ENCODE measurements at regions not wholly inside any gene's neighbourhood (a gene's known extent, or its start where the extent isn't known, plus 50 kb on each side); places are given as distances from the start of the nearest gene placed in this dataset.

DNA sequence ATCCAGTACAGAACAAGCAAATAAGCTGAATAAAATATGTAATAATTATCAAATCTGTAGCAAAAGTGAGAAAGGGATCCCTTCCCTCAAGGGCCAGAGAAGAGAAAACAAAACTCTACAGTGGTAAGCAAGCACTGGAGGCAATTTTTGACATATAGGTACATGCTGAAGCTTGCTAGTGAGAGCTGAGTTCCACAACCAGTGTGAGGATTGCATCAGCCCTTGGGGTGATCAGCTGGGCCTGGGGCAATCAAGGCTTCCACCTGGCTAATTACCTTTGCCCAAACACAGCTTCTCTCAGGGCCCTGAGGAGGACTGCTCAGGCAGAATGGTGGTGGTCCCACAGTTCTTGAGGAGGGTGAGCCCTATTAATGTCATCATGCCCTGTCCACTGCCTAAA, 134.4 kb upstream of the DLX6 start:
- Histone ChIP-seq H3K79me2 (no peaks in the 10 kb centered on the region), H3K36me3 (ENCODE audit: control insufficient read depth, insufficient read depth, low read length) (no peaks in the 10 kb centered on the region), H3K9me3 (ENCODE audit: control insufficient read depth, low read length) (no peaks in the 10 kb centered on the region), H3K4me3 (ENCODE audit: low read depth, low read length) (no peak overlapping the region), H3K27me3 (ENCODE audit: control insufficient read depth, insufficient read depth, low read length) (no peaks in the 10 kb centered on the region), H3K4me1 (no peaks in the 10 kb centered on the region), H3K27ac (no peak overlapping the region), H3K4me2 (ENCODE audit: low read length) (no peak overlapping the region), H2AFZ (no peak overlapping the region), H3K9ac (no peak overlapping the region)
- TF ChIP-seq, protein P1, sequence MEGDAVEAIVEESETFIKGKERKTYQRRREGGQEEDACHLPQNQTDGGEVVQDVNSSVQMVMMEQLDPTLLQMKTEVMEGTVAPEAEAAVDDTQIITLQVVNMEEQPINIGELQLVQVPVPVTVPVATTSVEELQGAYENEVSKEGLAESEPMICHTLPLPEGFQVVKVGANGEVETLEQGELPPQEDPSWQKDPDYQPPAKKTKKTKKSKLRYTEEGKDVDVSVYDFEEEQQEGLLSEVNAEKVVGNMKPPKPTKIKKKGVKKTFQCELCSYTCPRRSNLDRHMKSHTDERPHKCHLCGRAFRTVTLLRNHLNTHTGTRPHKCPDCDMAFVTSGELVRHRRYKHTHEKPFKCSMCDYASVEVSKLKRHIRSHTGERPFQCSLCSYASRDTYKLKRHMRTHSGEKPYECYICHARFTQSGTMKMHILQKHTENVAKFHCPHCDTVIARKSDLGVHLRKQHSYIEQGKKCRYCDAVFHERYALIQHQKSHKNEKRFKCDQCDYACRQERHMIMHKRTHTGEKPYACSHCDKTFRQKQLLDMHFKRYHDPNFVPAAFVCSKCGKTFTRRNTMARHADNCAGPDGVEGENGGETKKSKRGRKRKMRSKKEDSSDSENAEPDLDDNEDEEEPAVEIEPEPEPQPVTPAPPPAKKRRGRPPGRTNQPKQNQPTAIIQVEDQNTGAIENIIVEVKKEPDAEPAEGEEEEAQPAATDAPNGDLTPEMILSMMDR (IDR thresholded peaks at IDR 0.05), result no peak

DNA sequence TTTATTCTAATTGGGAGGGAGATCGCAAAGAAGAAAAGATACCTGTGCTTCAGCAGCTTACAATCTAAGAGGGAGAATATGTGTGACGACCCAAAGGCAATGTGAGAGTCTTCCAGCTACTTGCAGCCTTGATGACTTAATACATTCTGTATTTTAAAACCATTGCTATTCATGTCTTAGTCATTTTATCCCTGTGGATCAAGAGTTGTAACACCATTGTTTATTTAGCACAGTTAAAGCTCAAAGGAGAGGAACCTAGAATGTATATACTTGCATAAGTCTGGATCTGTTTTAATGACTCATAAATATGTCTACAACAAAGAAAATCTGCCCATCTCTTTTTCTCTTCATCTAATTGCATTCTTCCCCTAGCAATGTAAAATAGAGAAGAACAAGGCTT, 117.9 kb upstream of the DLX6 start:
- H3K4me2 ChIP-seq (ENCODE audit: low read length), result no peak overlapping the region
- TF ChIP-seq, protein P1 (IDR thresholded peaks at IDR 0.05), result no peak
- H2AFZ ChIP-seq, result no peak overlapping the region
- H3K4me3 ChIP-seq (ENCODE audit: low read depth, low read length), result no peak overlapping the region
- no peaks in the 10 kb centered on the region for H3K36me3 ChIP-seq (ENCODE audit: control insufficient read depth, insufficient read depth, low read length)
- H3K27ac ChIP-seq, result no peak overlapping the region
- H3K9me3 ChIP-seq (ENCODE audit: control insufficient read depth, low read length), result no peaks in the 10 kb centered on the region
- no peak overlapping the region for H3K9ac ChIP-seq
- no peaks in the 10 kb centered on the region for H3K4me1 ChIP-seq
- H3K79me2 ChIP-seq, result no peaks in the 10 kb centered on the region
- H3K27me3 ChIP-seq (ENCODE audit: control insufficient read depth, insufficient read depth, low read length), result no peaks in the 10 kb centered on the region

DNA sequence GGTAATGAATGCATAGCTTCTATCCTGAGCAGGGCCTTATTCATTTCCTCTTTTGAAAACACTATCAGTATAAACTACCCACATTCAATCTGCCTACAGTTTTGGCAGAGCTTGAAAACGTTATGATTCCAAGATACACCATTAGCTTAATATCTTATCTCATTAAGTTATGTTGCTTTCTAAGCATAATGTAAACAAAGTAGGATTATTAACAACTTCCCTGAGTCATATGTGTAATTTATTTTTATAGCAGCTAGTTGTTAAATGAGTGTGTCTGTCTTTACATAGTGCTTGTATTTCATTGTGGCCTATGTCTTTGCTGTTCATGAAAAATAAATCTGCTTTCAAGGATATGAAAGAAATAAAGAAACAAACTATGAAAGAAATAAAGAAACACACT, 106.2 kb upstream of the DLX6 start:
- no peak overlapping the region for H2AFZ ChIP-seq
- no peaks in the 10 kb centered on the region for H3K79me2 ChIP-seq
- TF ChIP-seq, protein P1 (IDR thresholded peaks at IDR 0.05), result no peak
- H3K9ac ChIP-seq, result no peak overlapping the region
- no peaks in the 10 kb centered on the region for H3K36me3 ChIP-seq (ENCODE audit: control insufficient read depth, insufficient read depth, low read length)
- no peaks in the 10 kb centered on the region for H3K9me3 ChIP-seq (ENCODE audit: control insufficient read depth, low read length)
- H3K27me3 ChIP-seq (ENCODE audit: control insufficient read depth, insufficient read depth, low read length), result no peaks in the 10 kb centered on the region
- H3K4me1 ChIP-seq, result no peaks in the 10 kb centered on the region
- H3K27ac ChIP-seq, result no peak overlapping the region
- H3K4me3 ChIP-seq (ENCODE audit: low read depth, low read length), result no peak overlapping the region
- H3K4me2 ChIP-seq (ENCODE audit: low read length), result no peak overlapping the region

DNA sequence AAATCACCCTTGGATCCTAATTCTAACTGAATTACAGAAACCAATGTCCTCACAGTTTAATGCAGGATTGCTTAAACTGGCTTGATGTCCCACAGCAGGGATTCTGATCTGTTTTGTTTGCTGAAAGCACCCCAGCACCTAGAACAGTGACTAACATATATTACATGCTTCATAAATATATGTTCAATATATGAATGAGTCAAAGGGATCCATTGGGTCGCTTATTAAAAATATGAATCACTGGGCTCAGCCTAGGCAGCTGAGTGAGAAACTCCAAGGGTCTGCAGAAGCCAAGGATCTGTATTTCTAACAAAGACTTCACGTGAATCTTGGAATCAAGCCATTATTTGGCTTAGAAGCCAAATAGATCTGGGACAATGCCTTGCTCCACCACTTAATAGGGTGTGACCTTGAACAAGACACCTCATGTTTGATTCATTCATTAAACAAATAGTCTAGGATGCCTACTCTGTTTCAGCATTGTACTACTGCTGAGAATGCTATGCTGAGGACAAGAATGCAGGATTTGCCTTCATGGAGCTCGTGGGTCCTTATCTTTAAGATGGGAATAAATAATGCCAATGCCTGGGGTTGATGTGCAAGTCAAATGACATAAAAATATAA, 103.4 kb upstream of the DLX6 start:
- H3K27me3 ChIP-seq (ENCODE audit: control insufficient read depth, insufficient read depth, low read length), result no peaks in the 10 kb centered on the region
- TF ChIP-seq, protein P1 (IDR thresholded peaks at IDR 0.05), result no peak
- no peak overlapping the region for H3K4me3 ChIP-seq (ENCODE audit: low read depth, low read length)
- no peak overlapping the region for H3K9ac ChIP-seq
- H3K36me3 ChIP-seq (ENCODE audit: control insufficient read depth, insufficient read depth, low read length), result no peaks in the 10 kb centered on the region
- no peaks in the 10 kb centered on the region for H3K79me2 ChIP-seq
- H3K4me2 ChIP-seq (ENCODE audit: low read length), result no peak overlapping the region
- H3K9me3 ChIP-seq (ENCODE audit: control insufficient read depth, low read length), result no peaks in the 10 kb centered on the region
- H2AFZ ChIP-seq, result no peak overlapping the region
- H3K4me1 ChIP-seq, result no peaks in the 10 kb centered on the region
- no peak overlapping the region for H3K27ac ChIP-seq

DNA sequence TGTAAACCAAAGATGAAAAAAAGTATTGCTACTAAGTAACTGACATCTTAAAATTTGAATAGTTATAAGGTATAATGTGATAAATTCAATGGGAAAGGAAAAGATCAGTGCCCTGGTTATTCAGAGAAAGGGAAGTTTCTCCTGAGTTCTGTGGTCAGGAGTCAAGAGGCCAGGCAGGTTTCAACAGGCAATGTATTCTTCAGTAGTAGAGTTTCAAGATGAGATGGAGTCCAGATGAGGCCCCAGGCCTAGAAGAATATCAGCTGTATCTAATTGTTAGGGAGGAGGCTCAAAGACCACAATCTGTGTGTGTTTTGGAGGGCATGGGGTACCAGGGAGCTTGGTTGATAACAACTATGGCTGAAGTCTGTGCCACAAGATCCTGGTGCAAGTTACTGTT, 101.4 kb upstream of the DLX6 start:
- no peak overlapping the region for H3K4me3 ChIP-seq (ENCODE audit: low read depth, low read length)
- no peaks in the 10 kb centered on the region for H3K4me1 ChIP-seq
- no peaks in the 10 kb centered on the region for H3K9me3 ChIP-seq (ENCODE audit: control insufficient read depth, low read length)
- H3K36me3 ChIP-seq (ENCODE audit: control insufficient read depth, insufficient read depth, low read length), result no peaks in the 10 kb centered on the region
- no peaks in the 10 kb centered on the region for H3K79me2 ChIP-seq
- H3K27ac ChIP-seq, result no peak overlapping the region
- no peak overlapping the region for H3K4me2 ChIP-seq (ENCODE audit: low read length)
- TF ChIP-seq, protein P1 (IDR thresholded peaks at IDR 0.05), result no peak
- no peak overlapping the region for H3K9ac ChIP-seq
- no peaks in the 10 kb centered on the region for H3K27me3 ChIP-seq (ENCODE audit: control insufficient read depth, insufficient read depth, low read length)
- H2AFZ ChIP-seq, result no peak overlapping the region
